Mesendoderm (in vitro differentiated cells): ENCODE measurements at regions not wholly inside any gene's neighbourhood (a gene's known extent, or its start where the extent isn't known, plus 50 kb on each side); places are given as distances from the start of the nearest gene placed in this dataset.
"Not testable (repeated sequence)": the region's sequence is repeated elsewhere in the genome, so short reads cannot be mapped to it uniquely, and the experiment has no call there.

Source experiments
- DNase-seq: peaks from one replicate; pipeline ENCODE4 v3.0.0; 2013
- H2AK5ac ChIP-seq: 2 replicates; pipeline ENCODE4 v1.6.1; 2013; ENCODE audit warnings: low read length, inconsistent platforms
- H2BK120ac ChIP-seq: 2 replicates; pipeline ENCODE4 v1.6.1; 2013; ENCODE audit warnings: low read depth, mild to moderate bottlenecking, low read length, moderate library complexity, mixed read lengths
- H2BK15ac ChIP-seq: replicated peaks from 2 replicates; pipeline ENCODE4 v1.6.1; 2013; ENCODE audit warnings: low read depth, mild to moderate bottlenecking, moderate library complexity
- H2BK5ac ChIP-seq: 2 replicates; pipeline ENCODE4 v1.6.1; 2013; ENCODE audit warnings: low read length, inconsistent platforms
- H3K18ac ChIP-seq: 2 replicates; pipeline ENCODE4 v1.6.1; 2013; ENCODE audit warnings: mild to moderate bottlenecking, low read length, mixed read lengths
- H3K23ac ChIP-seq: one replicate; pipeline ENCODE4 v1.6.1; 2013; ENCODE audit warnings: low read length
- H3K27ac ChIP-seq: 2 replicates; pipeline ENCODE4 v1.5.1; 2013; ENCODE audit warnings: low read depth, mild to moderate bottlenecking, inconsistent platforms, low read length, moderate library complexity
- H3K27me3 ChIP-seq: 2 replicates; pipeline ENCODE4 v1.6.1; 2013; ENCODE audit warnings: low read length, control low read depth, mild to moderate bottlenecking, inconsistent platforms; ENCODE audit not compliant: insufficient read depth, poor library complexity
- H3K36me3 ChIP-seq: 2 replicates; pipeline ENCODE4 v1.6.1; 2013; ENCODE audit warnings: low read length, inconsistent platforms; ENCODE audit not compliant: control insufficient read depth, insufficient read depth
- H3K4ac ChIP-seq: one replicate; pipeline ENCODE4 v1.6.1; 2013; ENCODE audit warnings: low read depth, mild to moderate bottlenecking, low read length, moderate library complexity
- H3K4me1 ChIP-seq: 2 replicates; pipeline ENCODE4 v1.6.1; 2013; ENCODE audit warnings: low read depth, low read length, inconsistent platforms; ENCODE audit not compliant: control insufficient read depth
- H3K4me2 ChIP-seq: 2 replicates; pipeline ENCODE4 v1.6.1; 2013; ENCODE audit warnings: low read length
- H3K4me3 ChIP-seq: 2 replicates; pipeline ENCODE4 v1.5.1; 2013; ENCODE audit warnings: mild to moderate bottlenecking, low read length
- H3K56ac ChIP-seq: one replicate; pipeline ENCODE4 v1.6.1; 2013; ENCODE audit warnings: low read length
- H3K79me1 ChIP-seq: 2 replicates; pipeline ENCODE4 v1.6.1; 2013; ENCODE audit warnings: low read length, inconsistent platforms
- H3K79me2 ChIP-seq: 2 replicates; pipeline ENCODE4 v1.6.1; 2013; ENCODE audit warnings: mild to moderate bottlenecking, low read length; ENCODE audit not compliant: control insufficient read depth, insufficient read depth
- H3K9ac ChIP-seq: 2 replicates; pipeline ENCODE4 v1.6.1; 2013; ENCODE audit warnings: low read length, inconsistent platforms
- H4K5ac ChIP-seq: one replicate; pipeline ENCODE4 v1.6.1; 2013; ENCODE audit warnings: low read length
- H4K8ac ChIP-seq: one replicate; pipeline ENCODE4 v1.6.1; 2013; ENCODE audit warnings: low read depth, mild to moderate bottlenecking, control low read depth, low read length, moderate library complexity
- WGBS: extraction: QIAGEN DNeasy Blood & Tissue Kit; methylation state at CpG from one replicate; pipeline ENCODE4 v1.1.7; 2013; ENCODE audit warnings: low lambda C conversion rate, missing lambda C conversion rate; ENCODE audit not compliant: insufficient coverage; ENCODE audit errors: extremely low coverage; 5-methylcytosine and 5-hydroxymethylcytosine counted together

DNA sequence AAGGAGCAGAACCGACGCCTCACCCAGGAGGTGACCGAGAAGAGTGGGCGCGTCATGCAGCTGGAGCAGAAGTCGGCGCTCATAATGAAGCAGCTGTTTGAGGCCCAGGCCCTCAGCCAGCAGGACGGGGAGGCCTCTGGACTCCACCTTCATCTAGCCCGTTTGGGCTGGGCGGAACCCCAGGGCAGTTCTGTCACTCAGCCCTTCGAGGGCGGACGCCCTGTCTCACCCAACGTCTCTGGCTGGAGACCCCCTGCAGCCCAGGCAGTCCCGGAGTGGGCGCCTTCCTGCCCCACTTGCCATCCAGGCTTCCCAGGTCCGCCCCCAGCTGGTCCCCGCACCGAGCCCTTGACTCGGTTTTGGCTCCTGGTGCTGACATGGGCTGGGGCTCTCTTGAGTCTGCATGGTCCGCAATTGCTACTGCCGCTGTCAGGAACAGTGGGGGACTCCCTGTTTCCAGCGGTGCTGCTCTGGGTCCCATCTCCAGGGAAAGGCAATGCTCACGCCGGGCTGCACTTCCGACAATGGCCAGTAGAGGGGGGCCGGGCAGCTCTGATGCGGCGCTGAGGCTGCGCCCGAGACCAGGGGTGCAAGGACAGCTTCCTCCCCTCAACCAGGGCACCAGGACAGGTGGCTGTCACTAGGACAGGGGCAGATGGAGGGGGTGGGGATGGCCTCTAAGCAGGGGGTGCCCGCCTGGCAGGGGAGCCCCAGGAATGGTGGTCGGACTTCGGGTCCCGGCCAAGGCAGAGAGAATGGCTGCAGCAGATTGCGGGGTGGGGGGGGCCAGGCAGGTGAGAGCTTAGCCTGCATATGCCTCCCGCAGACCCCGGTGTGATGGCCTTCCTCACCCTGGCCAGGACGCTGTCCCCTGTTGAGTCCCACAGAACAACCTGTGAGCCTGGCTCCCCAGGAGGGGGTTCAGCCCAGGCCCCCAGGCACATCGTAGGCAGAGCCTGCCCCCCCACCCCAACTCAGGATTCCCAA is 71.2 kb upstream of the KCTD7 start:
- H3K56ac ChIP-seq, result no peak overlapping the region
- H3K27ac ChIP-seq, result no peak overlapping the region
- no peak overlapping the region for H3K4ac ChIP-seq
- H4K5ac ChIP-seq, result no peak overlapping the region
- no CpG with 5 or more reads among the region's 40 CpGs for WGBS
- H2AK5ac ChIP-seq, result no peak overlapping the region
- H2BK15ac ChIP-seq, result no peak overlapping the region
- no peak overlapping the region for H3K4me2 ChIP-seq
- H3K4me3 ChIP-seq, result no peak overlapping the region
- H2BK120ac ChIP-seq, result no peak overlapping the region
- DNase-seq, result peak; percentile 74
- no peak overlapping the region for H3K9ac ChIP-seq
- H3K4me1 ChIP-seq, result no peaks in the 10 kb centered on the region
- no peak overlapping the region for H3K23ac ChIP-seq
- peaks cover 6% of the 10 kb centered on the region for H3K79me2 ChIP-seq
- no peak overlapping the region for H2BK5ac ChIP-seq
- peaks cover 4% of the 10 kb centered on the region for H3K79me1 ChIP-seq
- no peaks in the 10 kb centered on the region for H3K27me3 ChIP-seq
- no peak overlapping the region for H3K18ac ChIP-seq
- no peak overlapping the region for H4K8ac ChIP-seq
- peaks cover 7% of the 10 kb centered on the region for H3K36me3 ChIP-seq

DNA sequence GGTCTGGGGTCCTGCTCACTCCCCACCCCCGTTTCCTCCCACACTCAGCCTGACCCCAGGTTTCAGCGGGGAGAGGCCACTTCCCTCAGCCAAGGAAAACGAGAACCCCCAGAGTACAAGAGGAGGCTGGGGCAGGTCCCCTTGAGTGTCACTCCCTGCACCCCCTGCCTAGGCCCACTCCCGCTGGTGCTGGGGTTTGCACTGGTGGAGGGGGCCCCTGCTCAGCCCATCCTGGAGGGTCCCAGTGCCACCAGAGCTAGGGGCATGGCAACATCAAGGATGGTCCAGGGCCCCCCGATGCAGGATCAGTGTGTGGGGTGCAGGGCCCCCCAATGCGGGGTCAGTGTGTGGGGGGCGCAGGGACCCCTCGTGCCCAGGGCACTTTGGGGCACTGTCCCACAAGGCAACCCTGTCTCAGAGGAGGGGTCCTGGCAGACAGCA is 70.5 kb upstream of the KCTD7 start:
- Histone ChIP-seq H3K79me1 (peaks cover 4% of the 10 kb centered on the region), H2BK5ac (no peak overlapping the region), H2AK5ac (no peak overlapping the region), H3K4me1 (no peaks in the 10 kb centered on the region), H3K79me2 (peaks cover 6% of the 10 kb centered on the region), H2BK15ac (no peak overlapping the region), H3K4ac (no peak overlapping the region), H3K4me2 (no peak overlapping the region), H3K56ac (no peak overlapping the region), H3K36me3 (peaks cover 5% of the 10 kb centered on the region), H3K18ac (no peak overlapping the region), H3K23ac (no peak overlapping the region), H3K9ac (no peak overlapping the region), H4K5ac (no peak overlapping the region), H3K27ac (no peak overlapping the region), H3K27me3 (no peaks in the 10 kb centered on the region), H4K8ac (no peak overlapping the region), H2BK120ac (no peak overlapping the region), H3K4me3 (no peak overlapping the region)
- no CpG with 5 or more reads among the region's 8 CpGs for WGBS
- no peak for DNase-seq

DNA sequence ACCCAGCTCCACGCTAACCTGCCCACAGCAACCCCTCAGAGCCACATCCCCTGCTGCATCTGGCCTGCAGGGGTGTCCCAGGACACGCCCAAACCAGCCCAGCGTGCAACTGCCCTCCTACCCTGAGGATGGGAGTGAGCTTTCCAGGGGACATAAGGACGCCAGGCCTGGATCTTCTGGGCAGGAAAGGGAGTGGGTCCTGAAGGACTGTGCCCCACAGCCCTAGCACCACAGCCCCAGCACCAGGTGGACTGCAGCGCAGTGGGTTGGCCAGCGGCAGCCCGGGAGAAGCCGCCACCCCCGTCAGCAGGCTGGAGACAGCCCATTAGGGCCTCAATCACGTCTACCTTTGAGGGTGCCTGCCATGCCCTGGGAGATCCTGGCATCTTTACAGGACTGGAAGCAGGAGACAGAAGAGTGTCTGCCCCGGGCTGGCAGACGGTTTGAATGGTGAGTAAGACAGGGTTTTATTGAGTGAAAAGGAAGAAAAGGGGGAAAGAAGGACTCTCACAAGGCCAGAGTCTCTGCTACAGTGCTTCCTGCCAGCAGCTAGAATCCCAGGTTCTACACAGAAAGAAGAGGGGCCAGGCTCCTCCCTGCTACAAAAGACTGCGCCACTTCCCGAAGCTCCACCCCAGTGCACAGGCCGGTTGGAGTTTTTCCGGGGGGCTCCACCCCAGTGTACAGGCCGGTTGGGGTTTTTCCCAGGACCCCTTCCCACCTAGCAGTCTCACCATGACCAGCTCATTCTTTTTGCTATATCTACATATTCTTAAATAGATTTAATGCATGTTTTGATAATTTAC is 69.8 kb upstream of the KCTD7 start:
- Histone ChIP-seq H3K4me1 (no peaks in the 10 kb centered on the region), H2BK15ac (no peak overlapping the region), H3K36me3 (peaks cover 4% of the 10 kb centered on the region), H3K27ac (no peak overlapping the region), H3K23ac (no peak overlapping the region), H2AK5ac (no peak overlapping the region), H4K8ac (no peak overlapping the region), H3K27me3 (no peaks in the 10 kb centered on the region), H4K5ac (no peak overlapping the region), H3K79me2 (peaks cover 6% of the 10 kb centered on the region), H3K4me2 (no peak overlapping the region), H3K79me1 (peaks cover 4% of the 10 kb centered on the region), H3K9ac (no peak overlapping the region), H2BK5ac (no peak overlapping the region), H3K56ac (no peak overlapping the region), H3K4me3 (no peak overlapping the region), H3K18ac (no peak overlapping the region), H2BK120ac (no peak overlapping the region), H3K4ac (no peak overlapping the region)
- WGBS, result no CpG with 5 or more reads among the region's 17 CpGs
- peak; percentile 41 for DNase-seq

DNA sequence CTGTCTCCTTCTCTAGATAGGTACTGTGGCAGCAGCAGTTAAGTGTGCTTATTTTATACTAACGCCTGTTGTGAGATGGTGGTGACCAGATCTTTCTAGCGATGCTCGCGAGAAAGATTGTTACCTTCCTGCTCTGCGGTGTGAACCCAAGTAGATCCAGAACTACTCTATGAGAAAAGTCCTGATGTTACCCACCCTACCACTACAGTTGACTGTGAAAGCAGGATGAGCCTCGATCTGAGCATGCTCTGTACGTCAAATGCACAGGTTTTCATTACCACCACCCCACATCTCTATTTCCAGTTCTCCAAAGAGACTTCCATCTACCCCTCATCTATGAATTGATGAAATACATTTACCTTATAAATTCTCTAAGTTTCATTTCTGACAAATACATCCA is 64.6 kb upstream of the KCTD7 start:
- Histone ChIP-seq H3K79me2 (peaks cover 13% of the 10 kb centered on the region), H3K79me1 (peaks cover 7% of the 10 kb centered on the region), H2BK120ac (no peak overlapping the region), H2BK15ac (no peak overlapping the region), H3K27ac (no peak overlapping the region), H2BK5ac (no peak overlapping the region), H3K4me3 (no peak overlapping the region), H3K9ac (no peak overlapping the region), H2AK5ac (no peak overlapping the region), H3K56ac (no peak overlapping the region), H4K8ac (no peak overlapping the region), H3K23ac (no peak overlapping the region), H3K4me1 (no peaks in the 10 kb centered on the region), H3K27me3 (no peaks in the 10 kb centered on the region), H4K5ac (no peak overlapping the region), H3K18ac (no peak overlapping the region), H3K4me2 (no peak overlapping the region), H3K4ac (no peak overlapping the region), H3K36me3 (no peaks in the 10 kb centered on the region)
- no CpG with 5 or more reads among the region's 7 CpGs for WGBS
- no peak for DNase-seq

DNA sequence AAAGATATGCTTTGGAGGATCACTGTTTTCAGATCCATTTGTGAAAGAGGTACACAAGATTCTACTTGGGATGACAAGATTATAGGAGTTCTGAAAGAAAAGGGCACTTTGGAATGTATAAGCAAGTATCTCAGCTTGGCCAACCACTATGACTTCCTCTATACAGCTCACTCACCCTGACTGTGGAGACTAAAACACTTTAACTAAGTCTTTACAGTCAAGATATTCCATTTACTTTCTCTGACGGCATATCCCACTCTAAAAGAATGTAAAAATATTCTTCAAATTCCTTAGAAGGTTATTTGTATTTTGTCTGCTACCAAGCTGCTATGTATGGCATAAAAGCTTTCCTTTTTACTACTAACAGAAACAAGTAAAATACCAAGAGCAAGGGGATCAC is 58.5 kb upstream of the KCTD7 start:
- H3K79me2 ChIP-seq, result peaks cover 11% of the 10 kb centered on the region
- not testable (repeated sequence) for H3K27ac ChIP-seq, H3K4me1 ChIP-seq, H4K5ac ChIP-seq, H3K23ac ChIP-seq, DNase-seq, H2BK15ac ChIP-seq, H4K8ac ChIP-seq, H3K27me3 ChIP-seq, H2BK5ac ChIP-seq, H3K4me3 ChIP-seq, H3K79me1 ChIP-seq, H3K4ac ChIP-seq, H2AK5ac ChIP-seq, H3K36me3 ChIP-seq, H3K9ac ChIP-seq, H3K56ac ChIP-seq, H2BK120ac ChIP-seq, H3K18ac ChIP-seq, H3K4me2 ChIP-seq
- no CpG with 5 or more reads among the region's 1 CpG for WGBS
